GM19035 (cell line): ENCODE measurements at regions not wholly inside any gene's neighbourhood (a gene's known extent, or its start where the extent isn't known, plus 50 kb on each side); places are given as distances from the start of the nearest gene placed in this dataset.
A peak's percentile ranks its signal among the peaks of the same experiment; 100 is the strongest.
"Not testable (repeated sequence)": the region's sequence is repeated elsewhere in the genome, so short reads cannot be mapped to it uniquely, and the experiment has no call there.

Experiments used
- ATAC-seq: cut with Tn5 transposase; IDR thresholded peaks from one replicate; pipeline ENCODE4 v1.9.1; 2021; ENCODE audit not compliant: unreplicated experiment

GRCh38 chr9:66764799-66765493 lies 135.6 kb upstream of the ZNF658 start:
- ATAC-seq: peak; percentile 100

- not testable (repeated sequence) for ATAC-seq
Observed at GRCh38 chr9:66765531-66765930, 135.0 kb upstream of the ZNF658 start.

DNA sequence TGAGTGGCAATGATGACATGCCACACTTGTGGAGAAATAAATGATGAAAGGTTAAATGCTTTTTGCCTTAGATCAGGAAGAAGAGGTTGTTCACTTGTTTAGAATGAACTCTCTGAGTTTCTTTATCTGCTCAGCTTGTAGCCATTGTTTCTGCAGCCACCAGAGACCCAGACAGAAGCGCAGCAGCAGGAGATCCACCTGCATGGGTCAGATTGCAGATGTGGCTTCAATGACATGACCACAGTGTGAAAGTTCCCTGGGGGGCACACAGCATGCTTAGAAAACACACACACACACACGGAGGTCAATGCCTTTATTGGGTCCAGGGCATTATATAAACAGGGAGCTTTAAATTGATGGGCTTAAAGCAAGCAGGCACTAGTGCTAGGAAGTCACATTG lies 129.0 kb upstream of the ZNF658 start:
- ATAC-seq: not testable (repeated sequence)

- not testable (repeated sequence) for ATAC-seq
Observed at GRCh38 chr9:66774618-66775017, 125.9 kb upstream of the ZNF658 start.

- not testable (repeated sequence) for ATAC-seq
Observed at GRCh38 chr9:66779944-66780661, 120.4 kb upstream of the ZNF658 start.

GRCh38 chr9:66781240-66781639 lies 119.3 kb upstream of the ZNF658 start:
- not testable (repeated sequence) for ATAC-seq

DNA sequence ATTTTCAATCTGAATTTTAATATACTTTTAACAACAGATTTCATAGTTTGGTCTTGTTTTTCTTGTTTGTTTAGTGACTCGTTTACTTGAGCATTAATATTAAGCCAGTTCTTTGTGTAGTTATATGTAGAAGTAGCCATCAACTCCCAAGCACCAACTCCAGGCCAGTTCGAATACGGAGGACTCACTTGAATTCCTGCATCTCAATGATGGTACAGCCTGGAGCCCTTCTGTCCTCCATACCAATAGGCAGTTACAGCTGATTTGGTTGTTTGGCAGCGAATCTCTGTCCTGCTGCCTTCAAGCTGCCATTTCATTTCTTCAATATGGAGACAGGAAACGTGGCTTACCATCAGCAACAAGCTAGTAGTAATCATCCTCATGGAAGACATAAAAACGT lies 118.5 kb upstream of the ZNF658 start:
- not testable (repeated sequence) for ATAC-seq

- ATAC-seq: not testable (repeated sequence)
Observed at GRCh38 chr9:66785603-66786002, 114.9 kb upstream of the ZNF658 start.

GRCh38 chr9:66791092-66791750 lies 109.3 kb upstream of the ZNF658 start:
- ATAC-seq: not testable (repeated sequence)

GRCh38 chr9:66794769-66795168 lies 105.8 kb upstream of the ZNF658 start:
- not testable (repeated sequence) for ATAC-seq

DNA sequence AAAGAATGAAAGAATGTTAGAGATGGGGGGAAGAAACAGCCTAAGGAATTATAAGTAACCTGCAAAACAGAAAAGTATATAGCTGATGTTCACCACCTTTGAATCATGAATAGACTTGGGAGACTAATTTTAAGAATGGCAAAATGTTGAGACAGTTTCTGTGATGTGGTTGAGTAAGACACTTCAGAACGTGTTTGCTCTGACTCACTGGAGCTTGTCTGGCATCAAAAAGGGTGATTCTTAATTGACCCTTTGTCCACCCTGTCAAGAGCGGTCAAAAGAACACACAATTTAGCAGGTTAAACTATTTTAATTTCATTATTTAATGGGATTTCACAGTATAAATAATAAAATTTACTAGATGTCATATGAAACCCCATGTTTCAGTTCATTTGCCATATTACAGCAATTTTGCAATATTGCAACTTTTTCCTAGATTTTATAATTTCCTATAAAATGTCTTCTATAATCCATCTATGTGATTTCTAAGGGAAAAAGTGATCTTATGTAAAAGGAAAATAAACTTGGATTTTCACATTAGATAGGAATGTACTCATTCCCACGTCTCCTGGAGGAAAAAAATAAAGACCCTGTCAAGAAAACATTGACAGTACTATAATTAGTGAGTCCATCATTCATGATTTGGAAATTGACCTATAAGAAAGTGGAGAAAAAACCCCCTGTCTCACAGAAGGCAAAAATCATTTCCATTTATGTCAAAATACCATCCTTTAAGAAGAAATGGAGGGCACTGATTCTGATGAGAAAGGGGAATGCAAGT lies 104.6 kb upstream of the ZNF658 start:
- not testable (repeated sequence) for ATAC-seq

GRCh38 chr9:66797905-66798616 lies 102.5 kb upstream of the ZNF658 start:
- not testable (repeated sequence) for ATAC-seq

- ATAC-seq: not testable (repeated sequence)
Observed at GRCh38 chr9:66803619-66804018, 96.9 kb upstream of the ZNF658 start.

DNA sequence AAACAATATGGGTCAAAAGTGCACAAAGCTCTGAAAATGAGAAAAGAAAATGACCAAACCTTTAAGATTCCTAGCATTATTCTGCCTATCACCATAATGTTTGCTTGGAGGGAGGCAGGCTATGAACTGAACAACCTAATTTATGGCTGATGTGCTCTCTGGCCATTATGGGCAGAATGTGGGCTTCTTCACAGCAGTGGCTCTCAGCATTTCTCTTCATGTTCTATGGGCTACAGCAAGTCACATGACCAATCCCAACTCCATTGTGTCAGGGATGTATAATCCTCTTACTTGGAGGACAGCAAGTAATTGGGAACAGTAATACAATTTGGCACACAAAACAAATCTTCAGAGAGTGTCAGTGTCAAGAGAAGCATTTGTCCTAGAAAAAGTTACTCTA lies 90.3 kb upstream of the ZNF658 start:
- not testable (repeated sequence) for ATAC-seq

- not testable (repeated sequence) for ATAC-seq
Observed at GRCh38 chr9:66812367-66812766, 88.2 kb upstream of the ZNF658 start.

DNA sequence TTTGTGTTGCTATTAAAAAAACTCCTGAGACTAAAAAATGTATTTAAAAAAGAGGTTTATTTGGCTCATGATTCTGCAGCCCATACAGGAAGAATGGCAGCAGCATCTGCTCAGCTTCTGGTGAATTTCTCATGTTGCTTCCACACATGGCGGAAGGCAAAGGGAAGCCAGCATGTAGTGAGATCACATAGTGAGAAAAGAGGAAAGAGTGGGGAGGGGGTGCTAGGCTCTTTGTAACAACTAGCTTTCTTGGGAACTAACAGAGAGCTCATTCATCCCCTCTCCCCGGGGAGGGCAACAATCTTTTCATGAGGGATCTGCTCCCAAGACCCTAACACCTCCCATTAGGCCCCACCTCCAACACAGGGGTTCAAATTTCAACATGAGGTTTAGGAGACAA lies 87.6 kb upstream of the ZNF658 start:
- not testable (repeated sequence) for ATAC-seq

- not testable (repeated sequence) for ATAC-seq
Observed at GRCh38 chr9:66814038-66814437, 86.5 kb upstream of the ZNF658 start.

DNA sequence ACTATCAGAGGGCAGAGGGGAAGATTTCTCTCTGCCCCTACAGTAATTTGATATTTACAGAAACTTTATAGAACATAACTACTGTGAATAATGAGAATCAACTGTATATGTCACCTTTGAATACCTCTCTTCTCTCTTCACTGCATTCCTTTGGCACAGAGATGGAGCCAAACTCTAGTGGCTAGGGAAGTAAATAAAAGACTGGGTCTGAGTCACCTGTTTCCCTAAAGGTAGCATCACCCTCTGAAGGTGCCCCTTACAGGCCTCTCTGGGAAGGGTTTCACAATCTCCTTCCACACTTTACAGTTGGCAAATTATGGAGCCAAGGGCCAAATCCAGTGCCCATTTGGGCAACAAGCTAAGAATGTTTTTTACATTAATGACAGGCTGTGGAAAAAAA lies 81.0 kb upstream of the ZNF658 start:
- not testable (repeated sequence) for ATAC-seq

- ATAC-seq: not testable (repeated sequence)
Observed at GRCh38 chr9:66820014-66820660, 80.4 kb upstream of the ZNF658 start.

DNA sequence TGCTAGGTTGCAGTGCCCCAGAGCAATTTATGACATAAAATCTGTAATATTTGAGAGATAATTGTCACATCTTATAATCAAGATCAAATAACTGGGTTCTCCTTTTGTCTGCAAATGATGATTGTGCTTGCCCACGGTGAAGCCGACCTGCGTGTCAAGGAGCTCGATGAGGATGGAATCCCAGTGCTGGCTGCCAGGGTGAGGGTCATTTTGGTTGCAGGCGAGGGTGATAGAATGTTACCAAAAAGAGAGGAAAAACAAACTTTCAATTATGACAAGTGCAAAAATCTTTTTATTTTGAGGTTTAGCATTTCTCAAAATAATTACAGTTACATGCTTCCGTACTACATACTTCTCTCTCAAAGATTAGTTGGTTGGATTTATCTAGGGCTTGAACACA lies 76.4 kb upstream of the ZNF658 start:
- ATAC-seq: not testable (repeated sequence)
